ENCODE measurements at regions not wholly inside any gene's neighbourhood (a gene's known extent, or its start where the extent isn't known, plus 50 kb on each side); places are given as distances from the start of the nearest gene placed in this dataset.
"Not testable (repeated sequence)": the region's sequence is repeated elsewhere in the genome, so short reads cannot be mapped to it uniquely, and the experiment has no call there.

DNA sequence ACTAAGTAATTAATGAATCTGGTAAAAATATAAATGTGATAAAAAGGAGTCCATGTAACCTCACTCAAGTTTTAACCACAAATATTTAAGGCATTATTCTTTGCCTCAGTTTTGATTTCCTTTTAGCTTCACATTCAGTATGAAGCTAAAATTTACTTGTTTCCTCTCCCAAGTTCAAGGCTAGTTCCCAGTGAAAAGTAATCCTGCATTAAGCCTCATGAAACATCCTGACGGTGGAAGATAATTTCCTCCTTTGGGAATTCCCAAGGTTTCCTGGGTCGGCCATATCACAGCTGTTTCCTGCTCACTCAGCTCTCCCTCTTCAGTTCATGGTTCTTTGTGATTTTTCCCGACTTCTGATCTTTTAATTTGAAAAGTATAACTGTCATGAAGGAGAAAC lies 1256.8 kb upstream of the FLRT2 start:
- no peak for DNase-seq

DNA sequence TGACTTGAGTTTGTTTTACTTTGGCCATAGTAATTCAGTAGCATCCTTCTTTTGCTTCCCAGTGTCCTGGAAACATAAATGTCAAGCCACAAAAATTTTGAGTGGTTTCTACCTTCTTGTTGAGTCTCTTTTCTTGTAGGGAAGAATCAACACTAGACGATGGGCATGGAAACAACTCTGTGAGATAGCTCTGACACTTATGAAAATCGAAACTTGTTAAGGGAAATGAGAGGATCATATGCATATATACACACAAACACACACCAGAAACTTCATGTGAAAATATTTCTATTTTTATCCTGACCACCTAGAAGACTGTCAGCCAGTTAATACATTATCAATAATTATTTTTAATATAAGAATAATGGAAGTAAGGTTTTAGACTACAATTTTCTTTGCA lies 1247.3 kb upstream of the FLRT2 start:
- no peak for DNase-seq

- no peak for DNase-seq
Observed at GRCh38 chr14:84288781-84289180, 1241.2 kb upstream of the FLRT2 start.

DNA sequence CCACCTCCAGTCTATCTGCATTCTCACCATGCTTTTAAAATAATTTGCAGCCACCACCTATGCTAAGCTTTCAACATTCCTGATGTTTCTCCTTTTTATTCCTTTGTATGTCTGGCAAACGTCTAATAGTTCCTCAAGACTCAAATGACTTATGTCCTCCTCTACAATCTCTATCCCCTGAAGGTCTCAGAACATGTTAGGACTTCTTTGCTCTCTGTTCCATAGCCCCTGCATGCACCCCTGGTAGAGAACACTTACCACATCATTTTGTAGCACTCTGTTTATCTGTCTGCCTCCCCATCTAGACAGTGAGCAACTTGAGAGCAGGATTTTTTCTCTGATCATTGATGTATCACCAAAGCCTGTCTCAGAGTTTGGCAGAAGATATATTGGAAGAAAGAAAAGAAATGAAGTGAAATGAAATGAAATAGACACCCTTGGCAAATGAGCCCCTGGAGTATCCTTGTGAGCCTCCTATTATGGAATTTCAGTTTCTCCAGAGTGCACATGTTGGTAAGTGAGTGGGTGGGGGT lies 1231.2 kb upstream of the FLRT2 start:
- DNase-seq: no peak

DNA sequence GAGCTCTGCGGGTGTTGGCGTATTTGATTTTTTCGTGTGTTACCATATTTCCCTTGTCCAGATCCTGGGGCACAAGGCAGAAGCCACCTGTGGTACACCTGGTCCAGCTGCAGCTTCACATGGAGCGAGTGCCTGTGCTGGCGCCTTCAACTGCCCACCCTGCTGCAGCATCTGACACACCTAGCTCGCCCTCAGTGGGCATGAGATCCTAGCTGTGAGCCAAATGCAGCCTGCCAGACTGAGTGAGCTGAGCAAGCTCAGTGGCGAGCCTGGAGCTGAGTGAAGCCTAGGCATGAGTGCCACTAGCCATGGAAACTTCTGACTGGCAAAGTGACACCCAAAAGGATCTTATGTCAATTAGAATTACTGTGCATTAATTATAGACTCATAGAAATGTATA lies 1226.8 kb upstream of the FLRT2 start:
- no peak for DNase-seq

GRCh38 chr14:84312551-84312950 lies 1217.4 kb upstream of the FLRT2 start:
- no peak for DNase-seq

- DNase-seq: no peak
Observed at GRCh38 chr14:84323450-84323849, 1206.5 kb upstream of the FLRT2 start.

- no peak for DNase-seq
Observed at GRCh38 chr14:84323978-84324377, 1206.0 kb upstream of the FLRT2 start.

DNA sequence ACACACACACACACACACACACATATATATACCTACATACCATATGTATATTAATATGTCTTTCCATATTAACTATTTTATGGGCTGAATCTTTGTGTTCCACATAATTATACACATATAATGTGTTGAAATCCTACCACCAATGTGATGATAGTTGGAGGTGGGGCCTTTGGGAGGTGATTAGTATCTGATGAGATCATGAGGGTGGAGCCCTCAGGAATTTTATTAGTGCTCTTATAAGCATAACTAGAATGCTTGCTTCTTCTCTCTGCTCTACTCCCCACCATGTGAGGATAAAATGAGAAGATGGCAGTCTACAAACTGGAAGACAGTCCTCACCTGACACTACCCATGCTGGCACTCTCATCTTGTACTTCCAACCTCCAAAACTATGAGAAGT lies 1193.5 kb upstream of the FLRT2 start:
- DNase-seq: no peak

- DNase-seq: no peak
Observed at GRCh38 chr14:84340938-84341337, 1189.0 kb upstream of the FLRT2 start.

DNA sequence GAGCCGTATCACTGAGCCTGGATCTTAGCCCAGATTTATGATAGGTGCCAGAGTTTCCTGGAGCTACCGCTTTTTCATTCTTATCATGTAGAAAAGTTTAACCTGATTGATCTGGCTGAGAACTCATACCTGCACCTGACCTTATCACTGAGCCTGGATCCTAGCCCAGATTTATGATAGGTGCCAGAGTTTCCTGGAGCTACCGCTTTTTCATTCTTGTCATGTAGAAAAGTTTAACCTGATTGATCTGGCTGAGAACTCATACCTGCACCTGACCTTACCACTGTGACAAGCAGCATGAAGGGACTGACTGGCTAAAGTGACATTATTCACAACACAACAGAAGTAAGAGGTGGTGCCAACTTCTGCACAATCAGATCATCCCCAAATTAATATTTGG lies 1188.1 kb upstream of the FLRT2 start:
- not testable (repeated sequence) for DNase-seq

- DNase-seq: no peak
Observed at GRCh38 chr14:84343656-84344055, 1186.3 kb upstream of the FLRT2 start.

DNA sequence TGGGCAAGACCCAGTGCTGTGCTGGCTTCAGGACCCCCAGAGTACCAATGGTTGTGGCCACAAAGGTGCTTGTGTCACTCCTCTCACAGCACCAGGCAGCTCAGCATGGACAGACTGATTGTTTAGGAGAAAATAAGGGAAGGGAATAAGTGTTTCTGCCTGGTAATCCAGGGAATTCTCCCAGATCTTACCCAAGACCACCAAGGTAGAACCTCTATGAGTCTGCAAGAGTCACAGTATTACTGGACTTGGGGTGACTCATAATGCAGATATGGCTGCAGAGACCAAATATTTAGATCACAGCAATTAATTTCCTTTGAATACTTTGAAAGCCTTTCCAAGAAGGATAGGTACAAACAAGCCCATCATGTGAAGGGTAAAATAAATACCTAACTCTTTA lies 1178.3 kb upstream of the FLRT2 start:
- DNase-seq: no peak

- DNase-seq: no peak
Observed at GRCh38 chr14:84361476-84361875, 1168.5 kb upstream of the FLRT2 start.

DNA sequence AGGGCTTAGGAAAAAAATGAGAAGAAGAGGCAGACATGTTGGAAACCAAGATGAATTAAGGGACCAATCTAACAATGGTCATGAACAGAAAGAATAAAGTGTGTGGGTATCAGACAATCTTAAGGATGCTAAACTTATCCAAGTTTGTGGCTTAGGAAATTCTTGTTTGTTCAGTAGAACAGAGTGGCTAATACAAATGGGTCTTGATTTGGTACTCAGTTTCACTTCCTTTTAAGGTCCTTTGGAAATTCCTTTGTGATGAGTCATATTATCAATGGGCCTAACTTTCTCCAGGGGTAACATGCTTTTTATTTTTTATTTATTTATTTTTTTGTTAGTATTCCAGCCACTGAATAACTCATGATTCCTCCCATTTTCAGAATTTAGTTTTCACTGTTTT lies 1154.7 kb upstream of the FLRT2 start:
- DNase-seq: no peak

DNA sequence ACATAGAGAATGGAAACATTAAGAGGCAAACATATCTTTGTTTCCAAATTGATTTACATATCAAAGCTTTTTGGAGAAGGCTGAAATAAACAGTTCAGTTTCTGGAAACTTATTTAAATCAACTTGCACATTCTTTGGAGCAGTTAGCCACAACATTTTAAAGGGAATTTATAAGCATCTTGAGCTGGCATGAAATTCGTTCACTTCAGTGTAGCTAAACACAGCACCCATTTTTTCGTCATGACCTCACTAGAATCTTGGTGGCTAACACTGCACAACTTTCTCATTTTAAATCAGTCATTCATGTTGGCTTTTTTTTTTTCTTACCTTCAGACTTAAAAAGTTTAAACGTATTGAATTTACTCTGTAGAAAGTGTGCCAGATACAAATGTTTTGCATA lies 1139.9 kb upstream of the FLRT2 start:
- DNase-seq: no peak

DNA sequence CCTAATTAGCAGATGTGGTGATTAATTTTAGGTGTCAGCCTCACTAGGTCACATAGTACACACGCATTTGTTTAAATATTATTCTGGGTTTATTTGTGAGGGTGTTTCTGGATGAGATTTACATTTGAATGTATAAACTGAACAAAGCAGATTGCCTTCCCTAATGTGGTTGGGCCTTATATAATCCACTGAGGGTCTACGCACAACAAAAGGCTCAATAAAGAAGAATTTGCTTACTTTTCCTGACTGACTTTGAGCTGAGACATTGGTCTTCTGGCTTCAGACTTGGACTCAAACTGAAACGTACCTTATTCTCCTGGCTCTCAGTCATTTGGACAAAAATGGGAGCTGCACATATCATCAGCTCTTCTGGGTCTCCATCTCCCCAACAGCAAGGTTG lies 1132.3 kb upstream of the FLRT2 start:
- no peak for DNase-seq

DNA sequence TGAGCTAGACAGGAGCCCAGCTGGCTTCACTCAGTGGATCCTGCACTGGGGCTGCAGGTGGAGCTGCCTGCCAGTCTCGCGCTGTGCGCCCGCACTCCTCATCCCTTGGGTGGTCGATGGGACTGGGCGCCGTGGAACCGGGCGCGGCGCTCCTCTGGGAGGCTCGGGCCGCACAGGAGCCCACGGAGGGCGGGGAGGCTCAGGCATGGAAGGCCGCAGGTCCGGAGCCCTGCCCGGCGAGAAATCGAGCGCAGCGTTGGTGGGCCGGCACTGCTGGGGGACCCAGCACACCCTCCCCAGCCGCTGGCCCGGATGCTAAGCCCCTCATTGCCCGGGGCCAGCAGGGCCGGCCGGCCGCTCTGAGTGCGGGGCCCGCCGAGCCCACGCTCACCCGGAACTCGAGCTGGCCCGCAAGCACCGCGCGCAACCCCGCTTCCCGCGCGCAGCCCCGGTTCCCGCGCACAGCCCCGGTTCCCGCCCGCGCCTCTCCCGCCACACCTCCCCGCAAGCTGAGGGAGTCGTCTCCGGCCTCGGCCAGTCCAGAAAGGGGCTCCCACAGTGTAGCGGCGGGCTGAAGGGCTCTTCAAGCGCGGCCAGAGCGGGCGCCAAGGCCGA lies 1130.5 kb upstream of the FLRT2 start:
- DNase-seq: no peak

GRCh38 chr14:84401631-84402030 lies 1128.3 kb upstream of the FLRT2 start:
- DNase-seq: no peak

GRCh38 chr14:84403585-84403984 lies 1126.4 kb upstream of the FLRT2 start:
- DNase-seq: no peak

DNA sequence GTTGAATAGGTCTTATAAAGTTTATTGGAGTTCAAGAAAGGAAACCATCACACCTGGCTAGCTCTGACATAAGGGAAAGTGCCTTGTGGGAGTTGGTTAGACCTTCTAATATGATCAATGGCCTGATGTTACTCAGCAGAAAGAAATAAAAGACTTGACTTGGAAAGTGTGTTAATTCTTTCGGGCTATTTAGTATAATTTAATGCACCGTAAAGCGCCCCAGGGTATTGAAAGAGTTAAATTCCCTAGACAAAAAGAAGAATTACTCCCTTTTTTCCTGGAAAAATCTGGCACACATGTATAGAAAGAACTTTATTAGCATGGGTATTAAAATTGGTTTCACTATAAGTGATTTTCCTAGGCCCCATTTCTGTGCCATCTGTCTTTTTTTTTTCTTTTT lies 1125.7 kb upstream of the FLRT2 start:
- no peak for DNase-seq

DNA sequence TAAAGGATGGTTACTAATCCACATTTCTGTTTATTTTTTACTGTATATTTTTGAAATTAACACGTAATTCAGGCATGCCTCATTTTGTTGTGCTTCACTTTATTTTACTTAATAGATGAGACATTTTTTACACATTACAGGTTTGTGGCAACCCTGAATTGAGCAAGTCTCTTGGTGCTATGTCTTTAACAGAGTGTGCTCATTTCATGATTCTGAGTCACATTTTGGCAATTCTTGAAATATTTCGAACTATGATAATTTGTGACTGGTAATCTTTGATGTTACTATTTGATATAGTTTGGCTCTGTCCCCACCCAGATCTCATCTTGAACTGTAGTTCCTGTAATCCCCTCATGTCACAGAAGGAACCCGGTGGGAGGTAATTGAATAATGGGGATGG lies 1120.5 kb upstream of the FLRT2 start:
- no peak for DNase-seq

DNA sequence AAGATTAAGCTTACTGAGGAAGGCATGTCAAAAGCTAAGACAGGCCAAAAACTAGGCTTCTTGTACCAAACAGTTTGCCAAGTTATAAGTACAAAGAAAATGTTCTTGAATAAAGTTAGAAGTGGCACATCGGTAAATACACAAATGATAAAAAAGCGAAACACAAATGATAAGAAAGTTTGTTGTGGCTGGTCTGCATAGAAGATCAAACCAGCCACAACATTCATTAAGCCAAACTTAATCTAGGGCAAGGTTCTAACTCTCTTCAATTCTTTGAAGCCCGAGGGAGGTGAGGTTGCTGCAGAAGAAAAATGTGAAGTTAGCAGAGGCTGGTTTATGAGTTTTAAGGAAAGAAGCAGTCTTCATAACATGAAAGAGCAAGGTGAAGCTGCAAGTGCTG lies 1119.6 kb upstream of the FLRT2 start:
- no peak for DNase-seq

DNA sequence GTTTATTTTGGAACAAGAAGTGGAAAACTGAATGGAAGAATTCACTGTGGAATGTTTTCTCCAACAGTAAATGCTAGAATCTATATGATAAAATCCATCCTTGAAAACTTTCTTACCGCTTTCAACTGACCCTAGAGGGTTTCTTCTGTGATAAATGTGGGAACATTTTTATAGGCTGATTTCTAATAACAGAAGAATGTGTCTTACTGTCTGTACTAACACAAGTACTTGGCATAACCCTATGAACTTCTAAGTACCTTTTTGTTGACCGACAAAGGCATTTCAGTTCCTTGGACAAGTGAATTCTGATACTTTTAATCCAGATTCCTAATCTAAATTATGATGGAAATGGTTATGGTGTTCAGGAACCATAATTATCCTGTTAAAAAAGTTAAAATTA lies 1109.7 kb upstream of the FLRT2 start:
- DNase-seq: no peak

DNA sequence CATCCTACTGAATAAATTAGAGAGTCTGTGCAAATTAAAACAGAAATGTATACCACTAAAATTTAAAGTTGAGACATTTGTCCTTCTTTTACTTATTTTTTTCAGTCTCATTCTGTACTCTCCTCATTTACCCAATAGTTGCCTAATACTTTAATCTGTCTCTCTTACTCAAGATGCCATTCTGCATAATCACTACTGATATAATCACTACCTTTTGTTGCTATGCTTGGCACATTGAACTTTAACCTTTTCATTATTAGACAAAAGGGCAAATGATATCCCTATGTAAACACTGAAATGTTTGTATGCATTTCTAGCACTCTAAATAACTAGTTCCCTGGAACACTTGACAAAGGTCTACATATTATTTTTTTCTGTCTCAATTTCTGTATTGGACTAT lies 1108.3 kb upstream of the FLRT2 start:
- no peak for DNase-seq

GRCh38 chr14:84425968-84426367 lies 1104.0 kb upstream of the FLRT2 start:
- no peak for DNase-seq

Data from activated CD4-positive, alpha-beta T cell treated with anti-CD3 and anti-CD28 coated beads for 4 hours (primary cell).